ENCODE measurements at regions not wholly inside any gene's neighbourhood (a gene's known extent, or its start where the extent isn't known, plus 50 kb on each side); places are given as distances from the start of the nearest gene placed in this dataset.

DNA sequence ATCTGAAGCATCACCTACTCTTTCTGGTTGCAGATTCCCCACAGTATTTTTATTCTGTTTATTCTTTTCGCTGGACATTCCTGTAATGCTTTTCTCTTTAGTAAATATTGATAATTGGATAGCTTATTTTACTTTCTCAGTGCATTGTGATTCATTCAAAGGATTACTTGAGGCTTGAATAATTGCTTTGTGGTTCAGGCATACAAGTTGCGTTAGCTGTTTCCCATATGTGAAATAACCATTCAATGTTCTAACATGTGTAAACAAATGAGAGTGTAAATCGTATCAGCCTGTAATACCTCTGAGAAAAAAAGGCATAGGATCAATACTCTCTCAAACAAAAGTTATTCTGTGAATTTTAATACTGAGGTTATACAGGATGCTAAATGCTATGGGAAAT, 1004.2 kb upstream of the SEL1L start:
- no peaks in the 10 kb centered on the region for H3K27me3 ChIP-seq
- DNase-seq: no peak
- no peak overlapping the region for H3K27ac ChIP-seq
- 52 to 69% methylated on average over 3 of the region's 3 CpGs for WGBS, 2 donors
- H3K9me3 ChIP-seq: no peaks in the 10 kb centered on the region
- intact Hi-C loops (cut with DNase I): no loop called here
- no peaks in the 10 kb centered on the region for H3K4me1 ChIP-seq
- no peaks in the 10 kb centered on the region for H3K36me3 ChIP-seq
- H3K4me3 ChIP-seq: no peak overlapping the region
- TF ChIP-seq POLR2AphosphoS5 (IDR thresholded peaks at IDR 0.05): no peak
- no peak for TF ChIP-seq EP300 (IDR thresholded peaks at IDR 0.05)
- TF ChIP-seq, protein P1, sequence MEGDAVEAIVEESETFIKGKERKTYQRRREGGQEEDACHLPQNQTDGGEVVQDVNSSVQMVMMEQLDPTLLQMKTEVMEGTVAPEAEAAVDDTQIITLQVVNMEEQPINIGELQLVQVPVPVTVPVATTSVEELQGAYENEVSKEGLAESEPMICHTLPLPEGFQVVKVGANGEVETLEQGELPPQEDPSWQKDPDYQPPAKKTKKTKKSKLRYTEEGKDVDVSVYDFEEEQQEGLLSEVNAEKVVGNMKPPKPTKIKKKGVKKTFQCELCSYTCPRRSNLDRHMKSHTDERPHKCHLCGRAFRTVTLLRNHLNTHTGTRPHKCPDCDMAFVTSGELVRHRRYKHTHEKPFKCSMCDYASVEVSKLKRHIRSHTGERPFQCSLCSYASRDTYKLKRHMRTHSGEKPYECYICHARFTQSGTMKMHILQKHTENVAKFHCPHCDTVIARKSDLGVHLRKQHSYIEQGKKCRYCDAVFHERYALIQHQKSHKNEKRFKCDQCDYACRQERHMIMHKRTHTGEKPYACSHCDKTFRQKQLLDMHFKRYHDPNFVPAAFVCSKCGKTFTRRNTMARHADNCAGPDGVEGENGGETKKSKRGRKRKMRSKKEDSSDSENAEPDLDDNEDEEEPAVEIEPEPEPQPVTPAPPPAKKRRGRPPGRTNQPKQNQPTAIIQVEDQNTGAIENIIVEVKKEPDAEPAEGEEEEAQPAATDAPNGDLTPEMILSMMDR (IDR thresholded peaks at IDR 0.05): no peak
- no peak for TF ChIP-seq POLR2A (IDR thresholded peaks at IDR 0.05)

DNA sequence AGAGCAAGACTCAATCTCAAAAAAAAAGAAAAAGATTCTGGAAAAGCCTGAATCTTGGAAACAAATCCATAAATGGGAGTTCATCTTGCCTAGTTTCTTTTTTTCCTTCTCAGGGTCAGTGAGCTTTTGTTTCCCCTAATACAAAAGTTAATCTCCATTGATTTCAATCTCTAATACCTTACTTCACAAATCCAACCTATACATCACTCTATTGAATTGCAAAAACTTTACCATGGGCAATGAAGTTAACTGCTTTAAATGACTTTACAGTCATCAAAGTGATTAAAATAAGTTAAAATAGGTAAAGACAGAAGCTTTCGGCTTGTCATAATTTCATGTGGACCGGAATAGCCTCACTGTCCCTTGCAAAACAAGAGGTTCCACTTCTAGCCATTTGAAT, 1012.7 kb upstream of the SEL1L start:
- WGBS, 2 donors: 69 to 72% methylated on average over 2 of the region's 2 CpGs
- DNase-seq: no peak

DNA sequence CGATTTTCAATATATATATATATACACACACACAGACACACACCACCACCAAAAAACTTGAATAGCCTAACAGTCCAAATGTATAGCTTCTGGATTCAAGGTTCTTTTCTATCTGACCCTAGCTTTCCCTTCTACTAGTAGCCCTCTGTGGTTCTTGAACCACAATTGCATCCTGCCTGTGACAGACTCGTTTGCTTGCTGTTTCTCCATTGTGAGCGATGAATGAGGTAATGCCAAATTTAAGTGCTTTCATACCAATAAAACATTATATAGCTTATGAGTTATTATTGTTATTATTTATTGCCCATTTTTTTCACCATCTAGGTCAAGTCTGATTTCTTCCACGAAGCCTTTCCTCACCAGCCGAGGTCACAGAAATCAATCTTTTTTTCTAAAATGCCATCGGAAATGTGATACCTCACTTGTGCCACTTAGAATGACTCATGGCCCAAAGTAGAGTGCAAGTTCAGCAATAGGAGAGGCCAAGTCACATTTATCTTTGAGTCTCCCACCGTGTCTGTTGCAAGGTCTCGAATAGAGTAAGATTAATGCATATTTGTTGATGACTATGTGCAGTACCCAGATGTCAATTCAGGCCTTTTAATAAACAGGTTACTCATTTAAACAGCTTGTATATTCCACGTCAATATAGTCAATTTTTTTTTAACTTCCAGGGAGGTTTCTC, 1015.8 kb upstream of the SEL1L start:
- intact Hi-C loops (cut with DNase I): no loop called here
- Histone ChIP-seq H3K27me3 (no peaks in the 10 kb centered on the region), H3K4me3 (no peak overlapping the region), H3K36me3 (no peaks in the 10 kb centered on the region), H3K9me3 (no peaks in the 10 kb centered on the region), H3K27ac (no peak overlapping the region), H3K4me1 (no peaks in the 10 kb centered on the region)
- TF ChIP-seq, protein P1 (IDR thresholded peaks at IDR 0.05): no peak
- TF ChIP-seq POLR2A (IDR thresholded peaks at IDR 0.05): no peak
- no peak for TF ChIP-seq EP300 (IDR thresholded peaks at IDR 0.05)
- no peak for TF ChIP-seq POLR2AphosphoS5 (IDR thresholded peaks at IDR 0.05)
- DNase-seq: no peak
- 80 to 82% methylated on average over 9 of the region's 9 CpGs for WGBS, 2 donors

More for the DNA sequence above, 1012.7 kb upstream of the SEL1L start:
- TF ChIP-seq EP300 (IDR thresholded peaks at IDR 0.05) (no peak), POLR2A (IDR thresholded peaks at IDR 0.05) (no peak), POLR2AphosphoS5 (IDR thresholded peaks at IDR 0.05) (no peak)
- TF ChIP-seq, protein P1 (IDR thresholded peaks at IDR 0.05): no peak
- intact Hi-C loops (cut with DNase I): no loop called here
- Histone ChIP-seq H3K4me3 (no peak overlapping the region), H3K27ac (no peak overlapping the region), H3K4me1 (no peaks in the 10 kb centered on the region), H3K9me3 (no peaks in the 10 kb centered on the region), H3K36me3 (no peaks in the 10 kb centered on the region), H3K27me3 (no peaks in the 10 kb centered on the region)

DNA sequence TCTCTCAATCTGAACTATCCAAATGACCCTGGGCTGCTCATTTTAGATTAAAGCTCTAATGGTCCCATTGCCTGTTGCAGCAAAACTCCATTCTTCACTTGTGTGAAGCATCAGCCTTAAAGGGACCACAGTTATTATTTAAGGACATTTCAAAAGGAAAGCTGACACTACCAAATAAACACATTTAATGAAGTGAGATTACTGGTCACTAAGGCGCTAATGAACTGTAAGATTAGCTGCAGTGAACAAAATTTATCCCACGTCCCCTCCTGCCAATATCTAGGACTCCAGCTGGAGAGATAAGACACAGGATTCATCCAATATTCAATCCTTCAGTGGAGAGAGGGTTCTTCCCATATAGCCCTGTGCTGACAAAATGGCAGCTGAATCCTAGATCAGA, 1029.2 kb upstream of the SEL1L start:
- Histone ChIP-seq H3K27ac (no peak overlapping the region), H3K27me3 (no peaks in the 10 kb centered on the region), H3K36me3 (no peaks in the 10 kb centered on the region), H3K9me3 (no peaks in the 10 kb centered on the region), H3K4me3 (no peak overlapping the region), H3K4me1 (no peaks in the 10 kb centered on the region)
- no peak for DNase-seq
- intact Hi-C loops (cut with DNase I): no loop called here
- TF ChIP-seq POLR2AphosphoS5 (IDR thresholded peaks at IDR 0.05) (no peak), EP300 (IDR thresholded peaks at IDR 0.05) (no peak), POLR2A (IDR thresholded peaks at IDR 0.05) (no peak)
- TF ChIP-seq, protein P1 (IDR thresholded peaks at IDR 0.05): no peak
- 76 to 81% methylated on average over 2 of the region's 2 CpGs for whole genome bisulfite sequencing, 2 donors

DNA sequence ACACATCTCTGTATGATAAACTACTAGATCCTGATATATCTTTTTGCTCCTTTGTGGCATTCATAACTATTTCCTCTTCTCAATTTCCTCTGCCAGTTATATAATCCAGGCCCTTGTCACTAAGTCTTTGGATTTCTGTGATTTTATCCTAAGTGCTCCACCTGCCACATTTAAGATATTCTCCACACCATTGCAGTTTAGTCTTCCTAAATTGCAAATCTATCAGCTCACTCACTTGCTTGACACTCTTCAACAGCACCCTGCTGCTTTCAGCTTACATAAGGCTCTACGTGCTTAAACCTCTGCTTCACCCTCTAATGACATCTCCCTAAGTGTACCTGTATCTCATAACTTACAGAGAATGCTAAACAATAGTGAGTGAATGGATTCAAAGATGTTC, 1032.2 kb upstream of the SEL1L start:
- Histone ChIP-seq H3K4me1 (no peaks in the 10 kb centered on the region), H3K9me3 (no peaks in the 10 kb centered on the region), H3K36me3 (no peaks in the 10 kb centered on the region), H3K27me3 (no peaks in the 10 kb centered on the region), H3K27ac (no peak overlapping the region), H3K4me3 (no peak overlapping the region)
- WGBS, 2 donors: 48 to 54% methylated on average over 1 of the region's 1 CpG
- no peak for DNase-seq
- TF ChIP-seq POLR2AphosphoS5 (IDR thresholded peaks at IDR 0.05): no peak
- intact Hi-C loops (cut with DNase I): no loop called here

Measured in sigmoid colon (tissue), 6 donors.